H1 (cell line): ENCODE measurements at regions not wholly inside any gene's neighbourhood (a gene's known extent, or its start where the extent isn't known, plus 50 kb on each side); places are given as distances from the start of the nearest gene placed in this dataset.

ENCODE experiments used
- CTCF ChIA-PET: fragments of 300-600 bp; sonication (Branson Sonifier 250); formaldehyde crosslinking; loops from one replicate; lab custom pipeline; 2021; ENCODE audit not compliant: partially characterized antibody; lab: Charles Lee
- POLR2A ChIA-PET: fragments of 300-600 bp; sonication (Branson Sonifier 250); formaldehyde crosslinking; loops from one replicate; lab custom pipeline; 2021; ENCODE audit warnings: inconsistent platforms; ENCODE audit not compliant: partially characterized antibody; lab: Charles Lee
- DNase-seq, 2 experiments: peaks; one replicate each; pipeline versions ENCODE4 v3.0.0 to v3.0.0-alpha.2; 2010 to 2022; ENCODE audit warnings: low spot score in 2 of 2, low read depth in 1 of 2, mixed read lengths in 1 of 2
- FAIRE-seq: peaks from 2 replicates; lab custom pipeline; 2011; peaks lifted over from hg19 to GRCh38; lab: Jason Lieb, UNC
- H2AFZ ChIP-seq: 2 replicates; pipeline ENCODE4 v1.8.1; 2012; ENCODE audit warnings: low read length, inconsistent platforms
- H2AK5ac ChIP-seq: 2 replicates; pipeline ENCODE4 v1.6.1; 2013; ENCODE audit warnings: low read depth, low read length
- H2BK120ac ChIP-seq: replicated peaks from 2 replicates; pipeline ENCODE3; 2013; ENCODE audit warnings: low read depth, low read length, inconsistent platforms
- H2BK12ac ChIP-seq: 2 replicates; pipeline ENCODE4 v1.6.1; 2013; ENCODE audit warnings: low read depth, low read length
- H2BK15ac ChIP-seq: 2 replicates; pipeline ENCODE4 v1.6.1; 2013; ENCODE audit warnings: low read length
- H2BK20ac ChIP-seq: 2 replicates; pipeline ENCODE4 v1.6.1; 2013; ENCODE audit warnings: low read length
- H2BK5ac ChIP-seq: 2 replicates; pipeline ENCODE4 v1.6.1; 2013; ENCODE audit warnings: low read depth, low read length
- H3K14ac ChIP-seq: 2 replicates; pipeline ENCODE4 v1.6.1; 2013; ENCODE audit warnings: inconsistent platforms; ENCODE audit not compliant: insufficient read length
- H3K18ac ChIP-seq: 2 replicates; pipeline ENCODE4 v1.6.1; 2013; ENCODE audit warnings: low read length; ENCODE audit errors: extremely low read depth
- H3K23ac ChIP-seq: 2 replicates; pipeline ENCODE4 v1.6.1; 2013; ENCODE audit warnings: inconsistent platforms; ENCODE audit not compliant: insufficient read length
- H3K23me2 ChIP-seq: 2 replicates; pipeline ENCODE4 v1.6.1; 2013; ENCODE audit warnings: low read depth, low read length
- H3K27ac ChIP-seq: 2 replicates; pipeline ENCODE4 v1.6.1; 2011; ENCODE audit warnings: low read depth, low read length, inconsistent platforms
- H3K27me3 ChIP-seq, 4 experiments: replicated peaks in 1 of 4; 1 replicate in 1 of 4; 2 replicates in 3 of 4; pipeline versions ENCODE4 v1.6.1 to v1.8.1; 2011 to 2013; ENCODE audit warnings: low read length in 3 of 4, mild to moderate bottlenecking in 3 of 4, inconsistent platforms in 2 of 4, mixed read lengths in 2 of 4, moderate library complexity in 1 of 4; ENCODE audit not compliant: control insufficient read depth in 3 of 4, insufficient read depth in 3 of 4; ENCODE audit errors: extremely low read depth in 1 of 4
- H3K36me3 ChIP-seq, 4 experiments: 2 replicates each; pipeline versions ENCODE4 v1.6.1 to v1.8.1; 2011 to 2013; ENCODE audit warnings: mild to moderate bottlenecking in 4 of 4, low read length in 3 of 4, moderate library complexity in 2 of 4, control low read depth in 1 of 4, inconsistent platforms in 1 of 4; ENCODE audit not compliant: insufficient read depth in 4 of 4, control insufficient read depth in 2 of 4
- H3K4ac ChIP-seq: replicated peaks from 2 replicates; pipeline ENCODE3; 2013; ENCODE audit warnings: low read length, low read depth, mixed read lengths, inconsistent platforms; ENCODE audit not compliant: insufficient read length
- H3K4me1 ChIP-seq, 4 experiments: replicated peaks in 1 of 4; 1 replicate in 1 of 4; 2 replicates in 3 of 4; pipeline versions ENCODE4 v1.6.1 to v1.8.1; 2011 to 2013; ENCODE audit warnings: low read length in 3 of 4, inconsistent platforms in 2 of 4, mixed read lengths in 1 of 4; ENCODE audit not compliant: insufficient read depth in 4 of 4, control insufficient read depth in 3 of 4
- H3K4me2 ChIP-seq, 2 experiments: 2 replicates each; pipeline versions ENCODE4 v1.6.1 to v1.8.1; 2011 to 2013; ENCODE audit warnings: low read depth in 2 of 2, low read length in 2 of 2, control low read depth in 1 of 2, inconsistent platforms in 1 of 2, mild to moderate bottlenecking in 1 of 2; ENCODE audit not compliant: insufficient read depth in 1 of 2
- H3K4me3 ChIP-seq, 4 experiments: fragments of 200-600, 300-600 bp in 1 of 4; sonication (generic), shearing (Covaris generic), sonication (Bioruptor Twin) in 1 of 4; 2 replicates each; pipeline versions ENCODE4 v1.5.1 to v1.8.1; 2011 to 2016; ENCODE audit warnings: low read length in 4 of 4, low read depth in 3 of 4, control low read depth in 2 of 4, inconsistent platforms in 2 of 4, mild to moderate bottlenecking in 2 of 4, mixed read lengths in 1 of 4, moderate library complexity in 1 of 4; ENCODE audit not compliant: insufficient read depth in 2 of 4; ENCODE audit errors: extremely low read depth in 1 of 4
- H3K56ac ChIP-seq: replicated peaks from 2 replicates; pipeline ENCODE3; 2013; ENCODE audit warnings: low read depth, mild to moderate bottlenecking, mixed read lengths, low read length, inconsistent platforms; ENCODE audit not compliant: insufficient read length
- H3K79me1 ChIP-seq: 2 replicates; pipeline ENCODE4 v1.6.1; 2013; ENCODE audit warnings: low read depth, low read length, control low read depth
- H3K79me2 ChIP-seq, 2 experiments: 2 replicates each; pipeline versions ENCODE4 v1.6.1 to v1.8.1; 2012 to 2013; ENCODE audit warnings: low read length in 2 of 2, mild to moderate bottlenecking in 2 of 2, inconsistent platforms in 1 of 2; ENCODE audit not compliant: insufficient read depth in 2 of 2, control insufficient read depth in 1 of 2
- H3K9ac ChIP-seq, 4 experiments: replicated peaks in 1 of 4; 1 replicate in 1 of 4; 2 replicates in 3 of 4; pipeline versions ENCODE4 v1.6.1 to v1.8.1; 2011 to 2013; ENCODE audit warnings: low read depth in 3 of 4, low read length in 3 of 4, control low read depth in 2 of 4, mild to moderate bottlenecking in 2 of 4, moderate library complexity in 2 of 4, inconsistent platforms in 1 of 4; ENCODE audit errors: extremely low read depth in 1 of 4
- H3K9me3 ChIP-seq, 2 experiments: 2 replicates each; pipeline versions ENCODE4 v1.6.1 to v1.8.1; 2012 to 2013; ENCODE audit warnings: mild to moderate bottlenecking in 2 of 2, moderate library complexity in 2 of 2, control low read depth in 1 of 2, inconsistent platforms in 1 of 2, low read depth in 1 of 2, low read length in 1 of 2, mixed read lengths in 1 of 2; ENCODE audit not compliant: insufficient read depth in 2 of 2
- H4K20me1 ChIP-seq, 2 experiments: replicated peaks in 1 of 2; 2 replicates each; pipeline versions ENCODE3 to v1.8.1; 2011 to 2013; ENCODE audit warnings: inconsistent platforms in 2 of 2, low read length in 2 of 2, mild to moderate bottlenecking in 1 of 2; ENCODE audit not compliant: insufficient read depth in 2 of 2, control insufficient read depth in 1 of 2
- H4K5ac ChIP-seq: 2 replicates; pipeline ENCODE4 v1.6.1; 2013; ENCODE audit warnings: low read length, low read depth, mixed read lengths, inconsistent platforms; ENCODE audit not compliant: insufficient read length
- H4K8ac ChIP-seq: 2 replicates; pipeline ENCODE4 v1.8.0; 2013; ENCODE audit warnings: mild to moderate bottlenecking, moderate library complexity, low read length, inconsistent platforms; ENCODE audit not compliant: insufficient read depth; ENCODE audit errors: extremely low read depth
- H4K91ac ChIP-seq: replicated peaks from 2 replicates; pipeline ENCODE3; 2013; ENCODE audit warnings: low read length, mixed read lengths, inconsistent platforms; ENCODE audit not compliant: insufficient read length
- BACH1 ChIP-seq: IDR thresholded peaks from 2 replicates; pipeline ENCODE4 v1.6.1; 2012; ENCODE audit warnings: low read length, improper control_type of control experiment
- CBX8 ChIP-seq: fragments of 300-800, 300-1000 bp; sonication (generic); IDR thresholded peaks from 2 replicates; pipeline ENCODE4 v1.7.1; 2016; ENCODE audit warnings: low read depth, low read length, borderline replicate concordance
- E2F6 ChIP-seq: IDR thresholded peaks from 2 replicates; pipeline ENCODE4 v1.6.1; 2012; ENCODE audit warnings: inconsistent platforms
- EZH2 ChIP-seq: fragments of 200-600 bp; sonication (generic); IDR thresholded peaks from 2 replicates; pipeline ENCODE4 v1.7.1; 2012; ENCODE audit warnings: low read depth, mild to moderate bottlenecking, moderate library complexity, low read length, inconsistent platforms; ENCODE audit not compliant: severe bottlenecking
- GTF2F1 ChIP-seq: IDR thresholded peaks from 2 replicates; pipeline ENCODE4 v1.6.1; 2012; ENCODE audit warnings: low read depth, low read length, improper control_type of control experiment, borderline replicate concordance
- KDM1A ChIP-seq: fragments of 200-600, 300-600 bp; sonication (generic); IDR thresholded peaks from 2 replicates; pipeline ENCODE4 v1.7.1; 2016; ENCODE audit warnings: mild to moderate bottlenecking, low read length, borderline replicate concordance
- KDM5A ChIP-seq: fragments of 200-600 bp; IDR thresholded peaks from 2 replicates; pipeline ENCODE4 v1.7.1; 2012; ENCODE audit warnings: mild to moderate bottlenecking, low read length, inconsistent platforms, mixed read lengths
- POLR2A ChIP-seq, 2 experiments: IDR thresholded peaks; 1 replicate in 1 of 2; 2 replicates in 1 of 2; pipeline ENCODE4 v1.6.1; 2011; ENCODE audit warnings: low read depth in 2 of 2, low read length in 2 of 2, mild to moderate bottlenecking in 2 of 2; ENCODE audit errors: control extremely low read depth in 1 of 2
- RBBP5 ChIP-seq: IDR thresholded peaks from 2 replicates; pipeline ENCODE4 v1.7.1; 2012; ENCODE audit warnings: low read depth, mild to moderate bottlenecking, inconsistent platforms, low read length, moderate library complexity, borderline replicate concordance
- RFX5 ChIP-seq: IDR thresholded peaks from 2 replicates; pipeline ENCODE4 v1.6.1; 2011; ENCODE audit warnings: low read depth, low read length, improper control_type of control experiment, borderline replicate concordance
- SP2 ChIP-seq: IDR thresholded peaks from 2 replicates; pipeline ENCODE4 v1.6.1; 2012; ENCODE audit warnings: mild to moderate bottlenecking, low read length, inconsistent platforms
- SUZ12 ChIP-seq: fragments of 200-600 bp; sonication (generic); IDR thresholded peaks from 2 replicates; pipeline ENCODE4 v1.6.1; 2012; ENCODE audit warnings: mild to moderate bottlenecking, inconsistent platforms, low read length, moderate library complexity, mixed read lengths
- USF2 ChIP-seq: IDR thresholded peaks from 2 replicates; pipeline ENCODE4 v1.6.1; 2011; ENCODE audit warnings: low read length, improper control_type of control experiment
- WGBS, 2 experiments: shearing (Covaris generic) in 1 of 2; methylation state at CpG; one replicate each; pipeline versions ENCODE4 v1.1.6 to v1.1.7; 2013 to 2015; ENCODE audit warnings: low lambda C conversion rate in 2 of 2, mixed read lengths in 2 of 2, inconsistent platforms in 1 of 2, low coverage in 1 of 2, missing lambda C conversion rate in 1 of 2; ENCODE audit not compliant: insufficient replicate concordance in 2 of 2, insufficient coverage in 1 of 2, insufficient read length in 1 of 2; ENCODE audit errors: extremely low coverage in 1 of 2, missing lambda C conversion rate in 1 of 2; 5-methylcytosine and 5-hydroxymethylcytosine counted together

DNA sequence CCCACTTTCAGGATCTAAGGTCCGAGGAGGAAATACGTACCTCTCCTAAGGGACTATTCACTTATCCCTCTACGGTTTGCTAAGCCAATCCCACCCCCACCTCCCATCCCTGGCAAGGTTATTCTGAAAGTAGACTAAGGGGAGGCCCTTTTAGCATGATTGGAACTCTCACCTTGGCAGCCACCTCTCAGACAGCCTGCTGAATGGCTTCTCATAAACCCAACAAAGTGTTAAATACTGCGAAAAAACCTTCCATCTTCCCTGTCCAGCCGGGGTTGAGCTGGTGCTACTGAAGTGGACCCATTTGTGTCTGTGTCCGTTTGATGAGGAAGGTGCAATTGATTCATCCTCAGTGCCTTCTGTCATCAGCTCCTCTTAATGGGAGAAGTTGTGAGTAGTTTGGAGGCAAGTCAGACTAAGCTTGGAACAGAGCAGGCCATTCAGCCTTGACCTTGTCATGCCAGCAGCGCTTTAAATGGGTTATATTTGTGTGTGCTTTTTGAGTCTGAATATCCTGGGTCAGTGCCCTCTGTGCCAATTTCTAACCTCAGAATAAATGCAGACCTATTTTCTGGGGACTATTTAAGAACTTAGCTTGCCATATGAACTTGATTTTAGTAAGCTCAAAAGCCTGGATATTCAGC is 476.3 kb upstream of the ZNF608 start:
- Histone ChIP-seq H3K4me3 (no peak overlapping the region), H4K5ac (no peak overlapping the region), H2BK120ac (no peak overlapping the region), H3K14ac (no peak overlapping the region), H4K91ac (no peak overlapping the region), H2BK15ac (no peak overlapping the region), H2AFZ (no peak overlapping the region), H2AK5ac (no peak overlapping the region), H3K79me1 (no peaks in the 10 kb centered on the region), H3K23ac (no peak overlapping the region), H2BK12ac (no peak overlapping the region), H3K4me2 (no peak overlapping the region), H3K4me1 (no peaks in the 10 kb centered on the region), H3K9me3 (no peaks in the 10 kb centered on the region; a peak in 1 of 4 replicates), H4K20me1 (no peaks in the 10 kb centered on the region), H3K36me3 (no peaks in the 10 kb centered on the region), H2BK5ac (no peak overlapping the region), H3K56ac (no peak overlapping the region), H3K27me3 (no peaks in the 10 kb centered on the region), H3K79me2 (no peaks in the 10 kb centered on the region), H4K8ac (no peak overlapping the region), H3K4ac (no peak overlapping the region), H3K27ac (no peak overlapping the region), H3K18ac (no peak overlapping the region), H3K23me2 (no peaks in the 10 kb centered on the region; the same call in 1 of the 2 replicates), H2BK20ac (no peak overlapping the region), H3K9ac (no peak overlapping the region)
- no peak for DNase-seq
- FAIRE-seq, result no peak
- CTCF ChIA-PET, result no interaction called here
- WGBS, 2 experiments, result 82% methylated on average over 7 of the region's 7 CpGs; no CpG with 5 or more reads in 1 of the 2 experiments
- POLR2A ChIA-PET, result no interaction called here
- no peak for TF ChIP-seq GTF2F1
- TF ChIP-seq E2F6, result no peak
- no peak for TF ChIP-seq USF2
- no peak for TF ChIP-seq SUZ12
- no peak for TF ChIP-seq RFX5
- no peak for TF ChIP-seq KDM1A
- no peak for TF ChIP-seq KDM5A
- no peak for TF ChIP-seq EZH2
- TF ChIP-seq CBX8, result no peak
- TF ChIP-seq RBBP5, result no peak
- TF ChIP-seq SP2, result no peak
- no peak for TF ChIP-seq POLR2A (IDR thresholded peaks at IDR 0.05; ENCODE audit: control extremely low read depth in 1 of 2, low read depth in 2 of 2, low read length in 2 of 2)
- TF ChIP-seq BACH1, result no peak
